ENCODE measurements at regions not wholly inside any gene's neighbourhood (a gene's known extent, or its start where the extent isn't known, plus 50 kb on each side); places are given as distances from the start of the nearest gene placed in this dataset.

DNA sequence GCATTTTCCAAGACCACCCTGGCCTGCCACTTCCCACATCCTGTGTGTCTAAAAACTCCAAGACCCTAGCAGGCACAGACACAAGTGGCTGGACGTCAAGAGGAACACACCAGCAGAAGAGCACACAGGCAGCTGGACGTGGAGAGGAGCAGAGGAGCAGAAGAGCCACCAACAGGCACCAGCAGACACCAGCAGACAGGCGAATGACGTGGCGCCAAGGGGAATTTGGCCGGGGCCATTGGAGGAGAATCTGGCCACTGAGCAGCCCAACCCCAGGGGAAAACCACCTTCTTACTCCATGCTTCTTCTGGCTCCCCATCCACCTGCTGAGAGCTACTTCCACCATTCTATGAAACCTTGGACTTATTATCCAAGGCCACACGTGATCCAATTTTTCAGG lies 243.1 kb upstream of the CTSO start:
- H3K4me3 ChIP-seq (ENCODE audit: control insufficient read depth, low read depth, low read length): no peak overlapping the region
- TF ChIP-seq, protein P1, sequence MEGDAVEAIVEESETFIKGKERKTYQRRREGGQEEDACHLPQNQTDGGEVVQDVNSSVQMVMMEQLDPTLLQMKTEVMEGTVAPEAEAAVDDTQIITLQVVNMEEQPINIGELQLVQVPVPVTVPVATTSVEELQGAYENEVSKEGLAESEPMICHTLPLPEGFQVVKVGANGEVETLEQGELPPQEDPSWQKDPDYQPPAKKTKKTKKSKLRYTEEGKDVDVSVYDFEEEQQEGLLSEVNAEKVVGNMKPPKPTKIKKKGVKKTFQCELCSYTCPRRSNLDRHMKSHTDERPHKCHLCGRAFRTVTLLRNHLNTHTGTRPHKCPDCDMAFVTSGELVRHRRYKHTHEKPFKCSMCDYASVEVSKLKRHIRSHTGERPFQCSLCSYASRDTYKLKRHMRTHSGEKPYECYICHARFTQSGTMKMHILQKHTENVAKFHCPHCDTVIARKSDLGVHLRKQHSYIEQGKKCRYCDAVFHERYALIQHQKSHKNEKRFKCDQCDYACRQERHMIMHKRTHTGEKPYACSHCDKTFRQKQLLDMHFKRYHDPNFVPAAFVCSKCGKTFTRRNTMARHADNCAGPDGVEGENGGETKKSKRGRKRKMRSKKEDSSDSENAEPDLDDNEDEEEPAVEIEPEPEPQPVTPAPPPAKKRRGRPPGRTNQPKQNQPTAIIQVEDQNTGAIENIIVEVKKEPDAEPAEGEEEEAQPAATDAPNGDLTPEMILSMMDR (conservative IDR thresholded peaks at IDR 0.05; ENCODE audit: control insufficient read depth, insufficient read depth, low read depth, low read length): no peak
- no peak for DNase-seq (ENCODE audit: low read depth)

DNA sequence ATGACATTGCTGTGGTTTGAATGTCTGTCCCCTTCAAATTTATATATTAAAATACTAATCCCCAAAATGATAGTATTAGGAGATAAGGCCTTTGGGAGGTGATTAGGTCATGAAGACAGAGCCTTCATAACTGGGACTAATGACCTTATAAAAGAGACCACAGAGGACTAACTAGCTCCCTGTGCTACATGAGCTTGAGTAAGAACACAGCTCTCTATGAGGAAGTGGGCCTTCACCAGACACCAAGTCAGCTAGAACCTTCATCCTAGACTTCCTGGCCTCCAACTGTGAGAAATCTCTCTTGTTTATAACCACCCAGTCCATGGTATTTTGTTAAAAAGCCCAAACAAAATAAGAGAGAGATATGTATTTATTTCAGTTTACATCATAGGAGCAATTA lies 242.2 kb upstream of the CTSO start:
- no peak for DNase-seq (ENCODE audit: low read depth)
- no peak overlapping the region for H3K4me3 ChIP-seq (ENCODE audit: control insufficient read depth, low read depth, low read length)
- TF ChIP-seq, protein P1 (conservative IDR thresholded peaks at IDR 0.05; ENCODE audit: control insufficient read depth, insufficient read depth, low read depth, low read length): no peak

DNA sequence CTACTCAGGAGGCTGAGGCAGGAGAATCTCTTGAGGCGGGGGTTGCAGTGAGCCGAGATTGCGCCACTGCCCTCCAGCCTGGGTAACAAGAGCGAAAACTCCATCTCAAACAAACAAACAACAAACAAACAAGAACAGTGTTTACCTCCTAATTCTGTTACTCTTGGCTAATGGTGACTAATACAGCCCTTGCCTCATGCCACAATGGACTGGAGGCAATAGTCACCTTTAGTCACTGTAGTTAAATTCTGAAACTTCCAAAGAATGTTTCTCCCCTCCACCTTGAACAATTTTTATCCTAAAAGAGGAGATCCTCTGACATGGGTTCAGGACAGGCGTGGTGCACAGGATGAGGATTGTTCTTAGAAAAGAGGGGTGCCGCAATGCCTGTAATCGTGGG lies 241.2 kb upstream of the CTSO start:
- DNase-seq (ENCODE audit: low read depth): no peak
- H3K4me3 ChIP-seq (ENCODE audit: control insufficient read depth, low read depth, low read length): no peak overlapping the region
- TF ChIP-seq, protein P1 (conservative IDR thresholded peaks at IDR 0.05; ENCODE audit: control insufficient read depth, insufficient read depth, low read depth, low read length): no peak

DNA sequence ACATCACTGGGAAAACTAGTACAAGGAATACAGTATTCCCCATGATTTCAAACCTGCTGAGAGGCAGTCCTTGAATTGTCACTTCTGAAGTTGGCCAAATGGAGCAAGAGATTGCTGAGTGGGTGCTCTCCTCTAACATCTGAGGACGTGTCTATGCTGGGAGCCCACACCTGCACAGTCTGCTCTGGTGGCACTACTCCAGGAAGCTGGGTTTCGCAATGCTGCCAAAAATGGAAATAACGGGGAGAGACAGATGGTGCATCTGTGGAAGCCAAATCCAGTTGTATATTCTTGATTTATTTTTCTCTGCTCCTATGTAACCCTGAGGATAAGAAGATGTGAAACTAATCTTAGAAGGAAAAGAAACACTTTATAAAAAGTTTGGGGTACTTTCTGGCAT lies 240.1 kb upstream of the CTSO start:
- no peak overlapping the region for H3K4me3 ChIP-seq (ENCODE audit: control insufficient read depth, low read depth, low read length)
- TF ChIP-seq, protein P1 (conservative IDR thresholded peaks at IDR 0.05; ENCODE audit: control insufficient read depth, insufficient read depth, low read depth, low read length): no peak
- peak; percentile 28 for DNase-seq (ENCODE audit: low read depth)

DNA sequence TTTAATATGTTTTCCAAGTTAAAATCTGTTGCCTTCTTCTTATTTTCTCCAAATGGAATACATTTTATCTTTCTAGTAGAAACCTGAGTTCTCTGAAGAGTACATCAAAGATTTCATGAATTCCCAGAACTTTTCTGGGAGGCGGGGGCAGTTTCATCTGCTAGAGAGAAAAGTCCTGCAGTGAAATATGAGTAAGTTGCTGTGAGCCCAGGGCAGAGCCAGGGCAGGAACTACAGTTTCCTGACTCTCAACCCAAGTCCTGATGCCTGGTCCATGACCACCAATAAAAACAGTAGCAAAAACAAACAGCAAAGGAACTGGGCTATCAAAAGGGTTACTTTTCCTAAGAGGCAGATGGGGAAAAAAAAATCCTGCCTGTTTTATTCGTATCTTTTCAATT lies 239.4 kb upstream of the CTSO start:
- no peak for DNase-seq (ENCODE audit: low read depth)

DNA sequence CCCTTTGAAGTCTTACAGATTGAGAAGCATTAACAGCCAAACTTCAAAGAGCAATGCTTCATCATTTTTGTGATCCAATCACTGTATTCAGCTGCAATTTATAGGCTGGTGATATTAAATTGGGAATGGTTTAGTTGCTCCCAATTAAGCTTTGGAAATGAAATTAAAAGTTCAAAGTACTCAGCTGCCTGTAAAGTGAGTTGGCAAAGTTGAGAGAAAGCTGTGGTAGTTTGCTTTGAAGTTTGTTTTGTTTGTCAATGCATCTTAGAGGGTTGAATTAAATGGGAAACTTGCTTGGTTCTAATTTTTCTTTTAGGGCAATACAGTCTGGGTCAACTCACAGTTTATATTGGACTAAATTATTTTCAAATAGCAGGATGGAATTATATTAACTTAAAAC lies 238.4 kb upstream of the CTSO start:
- H3K4me3 ChIP-seq (ENCODE audit: control insufficient read depth, low read depth, low read length): no peak overlapping the region
- no peak for DNase-seq (ENCODE audit: low read depth)
- TF ChIP-seq, protein P1 (conservative IDR thresholded peaks at IDR 0.05; ENCODE audit: control insufficient read depth, insufficient read depth, low read depth, low read length): no peak

More for the DNA sequence above, 239.4 kb upstream of the CTSO start:
- H3K4me3 ChIP-seq (ENCODE audit: control insufficient read depth, low read depth, low read length): no peak overlapping the region
- TF ChIP-seq, protein P1 (conservative IDR thresholded peaks at IDR 0.05; ENCODE audit: control insufficient read depth, insufficient read depth, low read depth, low read length): no peak

Measured in fibroblast of mammary gland (primary cell).